Transverse colon (tissue), 4 donors: ENCODE measurements at regions not wholly inside any gene's neighbourhood (a gene's known extent, or its start where the extent isn't known, plus 50 kb on each side); places are given as distances from the start of the nearest gene placed in this dataset.

Experiments used
- POLR2AphosphoS5 ChIP-seq, 3 donors: sonication (generic); formaldehyde crosslinking; IDR thresholded peaks; one replicate each; pipeline ENCODE4 v1.6.1; 2016; ENCODE audit warnings: antibody characterized with exemption in 3 of 3
- TF ChIP-seq, protein P1 (sequence below), 5 experiments: fragments of 200-600 bp in 3 of 5; fragments of 450-650 bp in 2 of 5; sonication (generic) in 3 of 5; IDR thresholded peaks; 1 replicate in 2 of 5; 2 replicates in 3 of 5; pipeline ENCODE4 v1.5.1; 2016 to 2017; ENCODE audit warnings: antibody characterized with exemption in 5 of 5, inconsistent platforms in 3 of 5, mild to moderate bottlenecking in 2 of 5, moderate library complexity in 1 of 5

GRCh38 chr22:47402876-47403525 lies 640.6 kb downstream of the TBC1D22A start:
- TF ChIP-seq, protein P1, sequence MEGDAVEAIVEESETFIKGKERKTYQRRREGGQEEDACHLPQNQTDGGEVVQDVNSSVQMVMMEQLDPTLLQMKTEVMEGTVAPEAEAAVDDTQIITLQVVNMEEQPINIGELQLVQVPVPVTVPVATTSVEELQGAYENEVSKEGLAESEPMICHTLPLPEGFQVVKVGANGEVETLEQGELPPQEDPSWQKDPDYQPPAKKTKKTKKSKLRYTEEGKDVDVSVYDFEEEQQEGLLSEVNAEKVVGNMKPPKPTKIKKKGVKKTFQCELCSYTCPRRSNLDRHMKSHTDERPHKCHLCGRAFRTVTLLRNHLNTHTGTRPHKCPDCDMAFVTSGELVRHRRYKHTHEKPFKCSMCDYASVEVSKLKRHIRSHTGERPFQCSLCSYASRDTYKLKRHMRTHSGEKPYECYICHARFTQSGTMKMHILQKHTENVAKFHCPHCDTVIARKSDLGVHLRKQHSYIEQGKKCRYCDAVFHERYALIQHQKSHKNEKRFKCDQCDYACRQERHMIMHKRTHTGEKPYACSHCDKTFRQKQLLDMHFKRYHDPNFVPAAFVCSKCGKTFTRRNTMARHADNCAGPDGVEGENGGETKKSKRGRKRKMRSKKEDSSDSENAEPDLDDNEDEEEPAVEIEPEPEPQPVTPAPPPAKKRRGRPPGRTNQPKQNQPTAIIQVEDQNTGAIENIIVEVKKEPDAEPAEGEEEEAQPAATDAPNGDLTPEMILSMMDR (IDR thresholded peaks at IDR 0.05): no peak
- TF ChIP-seq POLR2AphosphoS5 (IDR thresholded peaks at IDR 0.05): no peak
